ENCODE measurements at regions not wholly inside any gene's neighbourhood (a gene's known extent, or its start where the extent isn't known, plus 50 kb on each side); places are given as distances from the start of the nearest gene placed in this dataset.

DNA sequence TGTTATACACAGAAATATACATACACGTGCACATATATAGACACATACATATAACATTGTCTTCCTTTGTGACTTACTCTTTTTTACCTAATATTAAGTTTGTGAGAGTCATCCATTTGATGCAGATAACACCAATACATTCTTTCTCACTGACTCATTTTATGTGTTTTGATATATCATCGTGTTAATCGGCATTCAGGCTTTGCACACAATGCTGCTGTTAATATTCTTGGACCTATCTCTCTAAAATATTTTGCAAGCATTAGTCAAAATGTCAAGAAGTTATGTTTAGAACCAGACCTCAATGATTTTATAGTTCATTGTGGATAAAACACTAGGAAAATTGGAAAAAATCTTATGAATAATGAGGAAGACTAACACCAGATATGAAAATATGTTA lies 441.1 kb downstream of the LRATD1 start:
- H3K27ac ChIP-seq (ENCODE audit: low read length): no peak overlapping the region
- no peaks in the 10 kb centered on the region for H3K9me3 ChIP-seq (ENCODE audit: control insufficient read depth, low read depth, low read length)
- no peak overlapping the region for H3K4me3 ChIP-seq (ENCODE audit: low read length)
- no peak for DNase-seq
- H3K4me1 ChIP-seq (ENCODE audit: control insufficient read depth, insufficient read depth, low read length): no peaks in the 10 kb centered on the region
- WGBS (ENCODE audit: insufficient coverage, low lambda C conversion rate): 92% methylated on average over 2 of the region's 3 CpGs
- no peaks in the 10 kb centered on the region for H3K27me3 ChIP-seq (ENCODE audit: control insufficient read depth, insufficient read depth, low read length)
- no peaks in the 10 kb centered on the region for H3K36me3 ChIP-seq (ENCODE audit: control insufficient read depth, insufficient read depth, low read length)

GRCh38 chr2:15074319-15074718 lies 441.8 kb downstream of the LRATD1 start:
- H3K9me3 ChIP-seq (ENCODE audit: control insufficient read depth, low read depth, low read length): no peaks in the 10 kb centered on the region
- H3K27ac ChIP-seq (ENCODE audit: low read length): no peak overlapping the region
- DNase-seq: no peak
- no peak overlapping the region for H3K4me3 ChIP-seq (ENCODE audit: low read length)
- H3K27me3 ChIP-seq (ENCODE audit: control insufficient read depth, insufficient read depth, low read length): no peaks in the 10 kb centered on the region
- no peaks in the 10 kb centered on the region for H3K4me1 ChIP-seq (ENCODE audit: control insufficient read depth, insufficient read depth, low read length)
- no peaks in the 10 kb centered on the region for H3K36me3 ChIP-seq (ENCODE audit: control insufficient read depth, insufficient read depth, low read length)

GRCh38 chr2:15074751-15075700 lies 442.5 kb downstream of the LRATD1 start:
- H3K4me1 ChIP-seq (ENCODE audit: control insufficient read depth, insufficient read depth, low read length): no peaks in the 10 kb centered on the region
- 100% methylated on average over 1 of the region's 2 CpGs for WGBS (ENCODE audit: insufficient coverage, low lambda C conversion rate)
- H3K27me3 ChIP-seq (ENCODE audit: control insufficient read depth, insufficient read depth, low read length): no peaks in the 10 kb centered on the region
- no peak overlapping the region for H3K27ac ChIP-seq (ENCODE audit: low read length)
- H3K9me3 ChIP-seq (ENCODE audit: control insufficient read depth, low read depth, low read length): no peaks in the 10 kb centered on the region
- no peaks in the 10 kb centered on the region for H3K36me3 ChIP-seq (ENCODE audit: control insufficient read depth, insufficient read depth, low read length)
- H3K4me3 ChIP-seq (ENCODE audit: low read length): no peak overlapping the region
- no peak for DNase-seq

GRCh38 chr2:15076668-15077067 lies 444.2 kb downstream of the LRATD1 start:
- Histone ChIP-seq H3K27ac (ENCODE audit: low read length) (no peak overlapping the region), H3K4me3 (ENCODE audit: low read length) (no peak overlapping the region), H3K36me3 (ENCODE audit: control insufficient read depth, insufficient read depth, low read length) (no peaks in the 10 kb centered on the region), H3K27me3 (ENCODE audit: control insufficient read depth, insufficient read depth, low read length) (no peaks in the 10 kb centered on the region), H3K9me3 (ENCODE audit: control insufficient read depth, low read depth, low read length) (no peaks in the 10 kb centered on the region), H3K4me1 (ENCODE audit: control insufficient read depth, insufficient read depth, low read length) (no peaks in the 10 kb centered on the region)
- DNase-seq: no peak

- DNase-seq: no peak
- H3K27me3 ChIP-seq (ENCODE audit: control insufficient read depth, insufficient read depth, low read length): no peaks in the 10 kb centered on the region
- H3K36me3 ChIP-seq (ENCODE audit: control insufficient read depth, insufficient read depth, low read length): no peaks in the 10 kb centered on the region
- peaks cover 4% of the 10 kb centered on the region for H3K9me3 ChIP-seq (ENCODE audit: control insufficient read depth, low read depth, low read length)
- H3K27ac ChIP-seq (ENCODE audit: low read length): no peak overlapping the region
- no CpG with 5 or more reads among the region's 6 CpGs for WGBS (ENCODE audit: insufficient coverage, low lambda C conversion rate)
- H3K4me1 ChIP-seq (ENCODE audit: control insufficient read depth, insufficient read depth, low read length): no peaks in the 10 kb centered on the region
- no peak overlapping the region for H3K4me3 ChIP-seq (ENCODE audit: low read length)
Measured at GRCh38 chr2:15081356-15081755, 448.8 kb downstream of the LRATD1 start.

- no peak for DNase-seq
- no peaks in the 10 kb centered on the region for H3K4me1 ChIP-seq (ENCODE audit: control insufficient read depth, insufficient read depth, low read length)
- H3K36me3 ChIP-seq (ENCODE audit: control insufficient read depth, insufficient read depth, low read length): no peaks in the 10 kb centered on the region
- WGBS (ENCODE audit: insufficient coverage, low lambda C conversion rate): no CpG with 5 or more reads among the region's 5 CpGs
- H3K27ac ChIP-seq (ENCODE audit: low read length): no peak overlapping the region
- H3K27me3 ChIP-seq (ENCODE audit: control insufficient read depth, insufficient read depth, low read length): no peaks in the 10 kb centered on the region
- H3K4me3 ChIP-seq (ENCODE audit: low read length): no peak overlapping the region
- peaks cover 4% of the 10 kb centered on the region for H3K9me3 ChIP-seq (ENCODE audit: control insufficient read depth, low read depth, low read length)
Measured at GRCh38 chr2:15082105-15083058, 449.9 kb downstream of the LRATD1 start.

DNA sequence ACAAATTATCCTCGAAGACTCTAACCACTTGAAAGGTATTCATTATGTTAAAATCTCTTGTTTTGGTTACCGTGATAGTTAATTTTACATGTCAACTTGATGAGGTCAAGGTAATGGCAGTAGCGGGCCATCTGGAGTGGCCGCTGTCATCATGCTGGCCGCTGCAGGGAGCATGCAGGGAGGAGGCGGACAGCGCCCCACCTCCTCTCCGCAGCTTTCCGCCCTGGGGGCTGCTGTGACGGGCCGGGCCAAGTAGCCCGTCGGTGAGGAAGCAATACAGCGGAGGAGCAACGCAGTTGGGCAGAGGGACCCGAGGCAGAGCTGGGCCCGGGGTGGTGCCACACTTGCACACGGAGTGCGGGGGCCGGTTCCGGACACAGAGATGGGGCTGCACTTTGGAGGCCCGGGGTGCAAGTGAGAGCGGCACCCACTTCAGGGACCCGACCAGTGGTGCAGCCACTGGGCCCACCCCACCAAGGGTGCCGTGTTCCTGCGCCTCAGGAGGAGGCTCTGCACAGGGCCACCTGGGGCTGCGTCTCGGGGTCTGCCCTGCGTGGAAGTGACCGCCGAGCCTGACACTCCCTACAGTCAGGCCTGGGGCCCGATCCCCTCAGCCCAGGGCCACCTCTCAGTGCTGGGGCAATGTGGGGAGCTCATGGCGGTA lies 452.4 kb downstream of the LRATD1 start:
- WGBS (ENCODE audit: insufficient coverage, low lambda C conversion rate): 75% methylated on average over 1 of the region's 33 CpGs
- Histone ChIP-seq H3K4me1 (ENCODE audit: control insufficient read depth, insufficient read depth, low read length) (no peaks in the 10 kb centered on the region), H3K27me3 (ENCODE audit: control insufficient read depth, insufficient read depth, low read length) (no peaks in the 10 kb centered on the region), H3K9me3 (ENCODE audit: control insufficient read depth, low read depth, low read length) (peaks cover 4% of the 10 kb centered on the region), H3K27ac (ENCODE audit: low read length) (no peak overlapping the region), H3K36me3 (ENCODE audit: control insufficient read depth, insufficient read depth, low read length) (no peaks in the 10 kb centered on the region), H3K4me3 (ENCODE audit: low read length) (no peak overlapping the region)
- no peak for DNase-seq

GRCh38 chr2:15092181-15092580 lies 459.7 kb downstream of the LRATD1 start:
- DNase-seq: no peak
- H3K9me3 ChIP-seq (ENCODE audit: control insufficient read depth, low read depth, low read length): no peaks in the 10 kb centered on the region
- no peaks in the 10 kb centered on the region for H3K27me3 ChIP-seq (ENCODE audit: control insufficient read depth, insufficient read depth, low read length)
- H3K27ac ChIP-seq (ENCODE audit: low read length): no peak overlapping the region
- no peaks in the 10 kb centered on the region for H3K36me3 ChIP-seq (ENCODE audit: control insufficient read depth, insufficient read depth, low read length)
- H3K4me1 ChIP-seq (ENCODE audit: control insufficient read depth, insufficient read depth, low read length): no peaks in the 10 kb centered on the region
- H3K4me3 ChIP-seq (ENCODE audit: low read length): no peak overlapping the region
- WGBS (ENCODE audit: insufficient coverage, low lambda C conversion rate): 100% methylated on average over 1 of the region's 1 CpG

- Histone ChIP-seq H3K27me3 (ENCODE audit: control insufficient read depth, insufficient read depth, low read length) (no peaks in the 10 kb centered on the region), H3K4me3 (ENCODE audit: low read length) (no peak overlapping the region), H3K27ac (ENCODE audit: low read length) (no peak overlapping the region), H3K9me3 (ENCODE audit: control insufficient read depth, low read depth, low read length) (no peaks in the 10 kb centered on the region), H3K36me3 (ENCODE audit: control insufficient read depth, insufficient read depth, low read length) (no peaks in the 10 kb centered on the region), H3K4me1 (ENCODE audit: control insufficient read depth, insufficient read depth, low read length) (no peaks in the 10 kb centered on the region)
- no peak for DNase-seq
- WGBS (ENCODE audit: insufficient coverage, low lambda C conversion rate): no CpG with 5 or more reads among the region's 6 CpGs
Measured at GRCh38 chr2:15092691-15093090, 460.2 kb downstream of the LRATD1 start.

GRCh38 chr2:15094161-15094560 lies 461.6 kb downstream of the LRATD1 start:
- no peak for DNase-seq
- no peaks in the 10 kb centered on the region for H3K4me1 ChIP-seq (ENCODE audit: control insufficient read depth, insufficient read depth, low read length)
- WGBS (ENCODE audit: insufficient coverage, low lambda C conversion rate): no CpG with 5 or more reads among the region's 1 CpG
- no peak overlapping the region for H3K27ac ChIP-seq (ENCODE audit: low read length)
- no peak overlapping the region for H3K4me3 ChIP-seq (ENCODE audit: low read length)
- H3K9me3 ChIP-seq (ENCODE audit: control insufficient read depth, low read depth, low read length): no peaks in the 10 kb centered on the region
- H3K36me3 ChIP-seq (ENCODE audit: control insufficient read depth, insufficient read depth, low read length): no peaks in the 10 kb centered on the region
- H3K27me3 ChIP-seq (ENCODE audit: control insufficient read depth, insufficient read depth, low read length): no peaks in the 10 kb centered on the region
